ENCODE measurements at regions not wholly inside any gene's neighbourhood (a gene's known extent, or its start where the extent isn't known, plus 50 kb on each side); places are given as distances from the start of the nearest gene placed in this dataset.
"Not testable (repeated sequence)": the region's sequence is repeated elsewhere in the genome, so short reads cannot be mapped to it uniquely, and the experiment has no call there.

DNA sequence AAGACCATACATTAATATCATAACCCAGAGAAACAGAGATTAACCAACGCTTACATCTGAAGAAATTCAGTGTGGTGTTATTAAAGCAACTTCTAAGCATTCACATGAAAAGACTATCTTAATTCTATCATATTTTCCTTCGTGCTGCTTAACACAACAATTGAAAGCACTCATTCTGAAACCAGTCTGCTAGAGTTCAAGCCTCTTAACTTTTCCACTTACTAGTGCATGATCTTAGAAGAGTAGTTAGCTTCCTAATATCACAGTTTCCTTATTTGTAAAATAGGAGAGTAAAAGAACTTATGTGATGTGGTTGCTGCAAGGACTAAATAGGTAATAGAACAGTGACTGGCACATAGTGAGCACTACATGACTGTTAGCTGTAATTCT is 379.3 kb downstream of the TRIM36 start:
- DNase-seq: no peak

DNA sequence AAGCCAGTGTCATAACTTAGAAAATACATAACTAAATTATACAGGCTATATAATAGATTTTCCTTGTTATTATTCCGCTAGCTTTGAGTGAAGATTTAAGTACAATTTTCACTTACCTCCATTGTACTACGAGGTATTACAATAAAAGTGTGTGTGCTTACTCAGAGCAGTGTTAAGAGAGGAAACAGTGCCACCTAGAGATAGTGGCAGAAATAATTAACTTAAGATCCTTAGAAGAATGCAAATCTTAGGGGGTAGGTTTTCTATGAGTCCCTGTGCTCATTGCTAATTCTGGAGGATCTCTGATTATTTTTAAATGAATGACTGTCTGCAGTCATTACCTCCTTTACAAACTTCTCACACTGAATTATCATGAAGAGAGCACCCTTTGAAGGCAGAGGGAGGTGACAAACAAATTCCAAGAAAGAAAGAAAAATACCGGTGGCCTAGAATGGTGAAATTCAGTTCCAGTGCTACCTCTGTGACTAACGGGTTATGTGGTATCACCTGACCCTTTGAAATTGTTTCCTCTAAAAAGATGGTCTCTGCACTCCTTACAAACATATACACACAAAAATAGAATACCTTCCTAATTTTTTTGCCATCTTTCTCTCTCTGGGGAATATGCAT is 379.8 kb downstream of the TRIM36 start:
- no peak for DNase-seq

DNA sequence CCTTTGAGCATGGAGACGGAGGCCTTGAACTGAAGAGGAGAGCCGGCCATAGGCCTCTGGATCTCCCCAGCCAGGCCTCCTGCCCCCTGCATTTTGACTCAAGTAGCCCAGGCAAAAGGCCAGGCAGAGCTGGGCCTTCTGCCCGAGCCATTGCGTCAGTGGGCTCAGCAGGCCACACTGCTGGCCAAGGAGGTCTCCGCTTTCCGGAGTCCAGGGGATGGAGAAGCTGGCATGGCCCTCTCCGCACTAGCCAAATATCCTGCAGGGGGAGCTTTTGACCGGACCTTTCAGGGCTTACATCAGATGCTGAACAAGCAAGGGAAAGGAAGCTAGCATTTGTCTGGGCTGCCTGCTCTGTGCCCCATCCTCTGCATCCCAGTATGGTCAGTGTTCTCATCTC is 386.8 kb downstream of the TRIM36 start:
- no peak for DNase-seq

DNA sequence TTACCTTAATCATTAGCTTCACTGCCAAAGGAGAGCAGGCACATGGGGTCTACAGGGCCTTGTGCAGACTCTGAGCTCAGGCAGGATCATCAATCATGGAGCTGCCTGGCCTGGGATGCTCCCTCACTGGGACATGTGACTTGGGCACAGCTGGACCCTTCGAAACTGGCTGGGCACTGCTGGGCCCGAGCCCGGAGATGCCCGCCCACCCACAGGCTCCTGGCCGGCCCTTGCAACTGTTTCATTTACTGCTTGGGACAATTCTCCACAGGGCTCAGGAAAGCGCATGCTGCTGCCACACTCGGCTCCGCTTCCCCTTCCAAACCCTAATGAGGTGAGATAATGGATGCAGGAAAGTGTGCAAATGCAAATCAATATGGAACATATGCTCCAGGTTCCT is 387.5 kb downstream of the TRIM36 start:
- no peak for DNase-seq

DNA sequence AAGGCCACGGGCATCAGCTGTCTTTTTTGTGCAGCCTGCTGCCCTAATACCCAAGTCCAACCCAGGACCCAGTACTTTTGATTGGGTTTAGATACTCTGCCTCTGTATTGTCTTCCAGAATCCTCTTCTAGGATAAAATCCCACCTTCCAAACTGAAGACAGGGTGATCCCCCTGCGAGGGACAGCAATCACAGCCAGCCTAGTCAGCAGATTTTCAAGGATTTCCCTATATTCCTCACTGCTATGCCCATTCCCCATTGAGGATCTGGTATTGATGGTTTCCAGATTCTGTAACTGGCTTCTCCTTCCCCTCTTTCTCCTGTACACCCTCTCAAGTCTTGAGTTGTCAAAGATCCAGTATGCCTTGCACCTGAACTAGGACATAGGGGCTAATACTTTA is 389.4 kb downstream of the TRIM36 start:
- DNase-seq: no peak

DNA sequence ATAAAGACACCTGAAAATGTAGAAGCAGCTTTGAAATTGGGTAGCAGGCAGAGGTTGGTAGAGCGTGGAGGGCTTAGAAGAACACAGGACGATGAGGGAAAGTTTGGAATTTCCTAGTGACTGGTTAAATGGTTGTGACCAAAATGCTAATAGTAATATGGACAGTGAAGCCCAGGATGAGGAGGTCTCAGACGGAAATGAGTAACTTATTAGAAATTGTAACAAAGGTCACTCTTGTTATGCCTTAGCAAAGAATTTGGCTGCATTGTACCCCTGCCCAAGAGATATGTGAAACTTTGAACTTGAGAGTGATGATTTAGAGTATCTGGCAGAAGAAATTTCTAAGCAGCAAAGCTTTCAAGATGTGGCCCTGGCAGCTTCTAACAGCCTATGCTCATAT is 382.5 kb downstream of the KCNN2 start:
- DNase-seq: no peak

DNA sequence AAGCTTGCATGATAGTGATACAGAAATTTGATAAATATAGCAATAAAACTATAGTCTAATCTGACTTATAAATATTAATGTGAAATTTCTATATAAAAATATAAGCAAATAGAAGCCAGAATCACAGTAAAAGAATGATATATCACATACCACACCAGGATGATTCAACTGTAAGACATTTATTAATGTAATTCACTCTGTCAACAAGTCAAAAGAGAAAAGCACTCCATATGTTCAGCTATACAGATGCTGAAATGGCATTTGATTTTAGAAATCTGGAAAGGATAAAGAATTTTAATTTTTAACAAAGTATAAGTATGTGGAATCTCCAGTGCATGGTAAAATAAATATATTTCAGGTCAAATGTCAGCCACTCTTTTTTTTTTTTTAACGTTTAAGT is 372.4 kb downstream of the KCNN2 start:
- DNase-seq: no peak

DNA sequence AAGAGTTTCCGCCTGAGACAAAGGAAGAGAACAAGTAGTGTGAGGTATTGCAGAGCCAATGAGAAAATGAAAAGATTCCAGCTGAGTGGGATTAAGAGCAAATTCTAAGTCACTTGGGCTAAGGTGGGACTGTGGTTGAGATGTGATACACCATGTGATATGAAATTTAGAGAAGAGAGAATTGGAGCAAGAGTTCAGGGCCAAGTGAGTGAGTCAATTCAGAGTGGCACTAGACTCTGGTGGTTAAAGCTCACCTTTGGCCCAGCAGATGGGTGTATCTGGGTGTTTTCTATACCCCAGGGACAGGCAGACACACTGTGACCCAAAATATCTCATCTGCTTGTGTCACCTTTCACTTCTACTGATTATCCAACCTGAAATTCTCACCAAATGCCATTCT is 368.1 kb downstream of the KCNN2 start:
- DNase-seq: no peak

DNA sequence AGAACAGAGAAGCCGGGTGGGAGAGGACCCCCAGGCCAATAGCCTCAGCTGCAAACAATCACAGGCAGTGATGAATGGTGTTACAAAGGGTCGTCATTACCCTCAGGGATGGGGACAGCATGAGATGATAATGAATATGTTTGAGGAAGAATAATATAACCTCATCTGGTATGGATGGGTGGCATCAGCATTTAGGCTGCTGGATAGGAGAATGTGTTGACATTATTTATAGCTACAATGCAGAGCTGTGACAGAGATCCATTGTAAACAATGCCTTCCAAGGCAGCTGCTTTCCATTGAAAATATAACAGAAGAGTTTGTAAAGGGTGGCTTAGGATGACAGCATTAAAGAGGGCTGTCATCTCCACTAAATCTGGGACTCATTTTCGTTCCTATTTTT is 365.5 kb downstream of the KCNN2 start:
- DNase-seq: no peak

DNA sequence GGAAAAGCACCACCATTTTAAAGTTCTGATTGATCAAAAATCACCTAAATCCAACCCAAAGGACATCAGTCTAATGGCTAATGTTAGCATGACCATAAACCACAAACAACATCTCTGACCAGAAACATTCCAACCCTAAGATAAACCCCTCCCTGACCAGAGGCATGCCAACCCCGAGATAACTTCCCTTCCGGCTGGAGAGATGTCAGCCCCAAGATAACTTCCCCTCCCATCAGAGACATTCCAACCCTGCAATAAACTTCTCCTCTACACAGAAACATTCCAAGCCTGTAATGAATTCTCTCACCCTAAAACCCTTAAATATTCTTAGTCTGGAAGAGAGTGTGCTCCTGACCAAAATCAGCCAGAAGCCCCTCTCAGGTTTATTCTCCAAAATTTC is 364.3 kb downstream of the KCNN2 start:
- DNase-seq: no peak

DNA sequence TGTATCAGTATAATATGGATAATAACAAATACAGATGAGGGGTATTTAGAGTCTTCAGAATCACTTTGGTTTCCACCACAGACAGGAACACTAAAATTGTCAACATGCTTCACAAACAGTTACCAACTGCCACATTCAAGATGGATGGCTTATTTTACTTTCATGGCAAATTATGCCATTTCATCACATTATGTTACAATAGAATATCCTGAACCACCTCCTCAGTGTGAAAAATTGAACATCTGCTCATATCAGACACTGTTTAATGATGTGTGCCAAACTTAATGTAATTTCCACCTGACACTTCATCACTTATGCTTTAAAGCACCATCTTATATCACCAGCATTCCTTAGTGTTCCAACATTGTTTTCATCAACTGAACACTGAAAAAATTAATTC is 357.4 kb downstream of the KCNN2 start:
- DNase-seq: no peak

DNA sequence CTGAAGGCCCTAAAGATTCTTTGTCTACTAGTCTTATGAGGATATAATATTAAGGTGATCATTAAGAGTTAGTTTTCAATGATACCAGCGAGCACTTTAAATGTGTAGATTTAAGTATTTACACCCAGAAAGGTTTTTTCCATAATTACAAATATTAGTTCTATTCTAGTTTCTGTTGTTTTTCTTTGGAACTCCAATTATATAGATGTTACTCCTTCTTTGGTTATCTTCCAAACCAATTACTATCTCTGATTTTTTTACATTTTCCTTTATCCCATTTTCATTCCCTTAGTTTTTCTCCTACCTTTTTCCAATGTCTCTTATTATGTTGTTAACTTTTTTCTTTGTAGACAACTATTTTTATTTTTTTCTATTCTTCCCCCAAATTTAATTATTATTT is 355.1 kb downstream of the KCNN2 start:
- DNase-seq: no peak

DNA sequence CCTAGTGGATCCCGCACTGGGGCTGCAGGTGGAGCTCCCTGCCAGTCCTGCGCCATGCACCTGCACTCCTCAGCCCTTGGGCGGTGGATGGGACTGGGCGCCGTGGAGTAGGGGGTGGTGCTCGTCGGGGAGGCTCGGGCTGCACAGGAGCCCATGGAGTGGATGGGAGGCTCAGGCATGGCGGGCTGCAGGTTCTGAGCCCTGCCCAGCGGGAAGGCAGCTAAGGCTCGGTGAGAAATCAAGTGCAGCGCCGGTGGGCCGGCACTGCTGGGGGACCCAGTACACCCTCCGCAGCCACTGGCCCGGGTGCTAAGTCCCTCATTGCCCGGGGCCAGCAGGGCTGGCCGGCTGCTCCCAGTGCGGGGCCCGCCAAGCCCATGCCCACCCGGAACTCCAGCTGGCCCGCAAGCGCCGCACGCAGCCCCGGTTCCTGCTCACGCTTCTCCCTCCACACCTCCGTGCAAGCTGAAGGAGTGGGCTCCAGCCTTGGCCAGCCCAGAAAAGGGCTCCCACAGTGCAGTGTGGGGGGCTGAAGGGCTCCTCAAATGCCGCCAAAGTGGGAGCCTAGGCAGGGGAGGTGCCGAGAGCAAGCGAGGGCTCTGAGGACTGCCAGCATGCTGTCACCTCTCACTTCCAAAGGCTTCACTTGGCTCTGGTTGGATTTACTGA is 342.5 kb downstream of the KCNN2 start:
- DNase-seq: not testable (repeated sequence)

DNA sequence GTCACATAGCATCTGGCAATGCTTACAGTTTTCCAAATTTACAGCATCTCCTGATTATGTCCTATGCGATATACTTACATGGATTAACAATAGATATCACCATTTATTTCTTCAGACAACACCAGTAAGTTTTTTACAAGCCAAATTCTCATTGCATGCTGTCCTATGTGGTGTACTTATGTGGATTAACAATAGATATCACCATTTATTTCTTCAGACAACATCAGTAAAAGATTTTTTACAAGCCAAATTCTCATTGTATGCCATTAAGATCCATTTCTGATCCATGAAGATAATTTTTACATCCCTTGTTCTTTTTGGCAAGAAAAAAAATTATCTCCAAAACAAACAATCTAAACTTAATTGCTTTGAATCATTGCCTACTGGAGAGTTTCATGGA is 340.9 kb downstream of the KCNN2 start:
- DNase-seq: no peak

DNA sequence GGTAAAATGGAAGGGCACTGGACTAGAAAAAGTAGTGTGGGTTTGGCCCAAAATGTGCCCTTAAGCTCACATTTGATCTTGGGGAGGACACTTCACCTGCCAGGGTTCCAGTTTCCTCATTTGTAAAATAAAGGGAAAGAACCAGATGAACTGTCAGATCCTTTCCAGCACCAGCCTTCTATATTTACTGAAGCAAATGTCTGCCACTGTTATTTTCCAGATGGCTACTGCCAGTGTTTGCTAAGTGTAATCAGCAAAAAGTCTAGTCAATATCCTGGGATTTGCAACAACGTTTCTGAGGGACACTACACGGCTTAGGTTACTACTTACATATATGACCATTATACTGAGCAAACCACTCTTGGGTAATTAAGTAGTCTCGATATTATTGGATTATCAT is 340.3 kb downstream of the KCNN2 start:
- DNase-seq: no peak

DNA sequence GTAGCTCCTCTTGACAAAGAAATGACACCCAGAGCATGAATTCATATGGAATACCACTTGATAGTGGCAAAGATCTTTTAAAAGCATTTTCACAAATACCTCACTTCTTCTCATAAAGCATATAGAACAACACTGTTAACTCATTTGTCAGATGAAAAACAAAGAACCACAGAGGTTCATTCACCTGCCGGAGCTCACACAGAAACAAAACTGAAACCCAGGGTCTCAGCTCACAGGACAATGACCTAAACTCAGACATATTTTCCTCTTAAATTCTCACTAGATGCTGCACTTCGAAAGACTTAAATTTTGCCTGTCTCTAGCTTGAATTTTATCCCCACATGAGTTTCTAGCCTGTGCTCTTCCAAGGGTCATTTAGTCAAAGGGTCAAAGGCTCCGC is 339.0 kb downstream of the KCNN2 start:
- DNase-seq: no peak

DNA sequence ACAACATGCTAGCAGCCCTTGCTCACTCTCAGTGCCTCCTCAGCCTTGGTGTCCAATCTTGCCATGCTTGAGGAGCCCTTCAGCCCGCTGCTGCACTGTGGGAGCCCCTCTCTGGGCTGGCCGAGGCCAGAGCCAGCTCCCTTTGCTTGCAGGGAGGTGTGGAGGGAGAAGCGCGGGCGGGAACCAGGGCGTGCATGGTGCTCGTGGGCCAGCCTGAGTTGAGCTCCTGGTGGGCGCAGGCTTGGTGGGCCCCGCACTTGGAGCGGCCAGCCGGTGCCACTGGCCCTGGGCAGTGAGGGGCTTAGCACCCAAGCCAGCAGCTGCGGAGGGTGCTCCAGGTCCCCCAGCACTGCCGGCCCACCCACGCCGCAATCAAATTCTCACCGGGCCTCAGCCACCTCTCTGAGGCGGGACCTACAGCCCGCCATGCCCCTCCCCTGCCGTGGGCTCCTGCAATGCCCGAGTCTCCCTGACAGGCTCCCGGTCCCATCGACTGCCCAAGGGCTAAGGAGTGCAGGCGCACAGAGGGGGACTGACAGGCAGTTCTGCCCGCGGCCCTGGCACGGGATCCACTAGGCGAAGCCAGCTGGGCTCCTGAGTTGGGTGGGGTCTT is 333.5 kb downstream of the KCNN2 start:
- DNase-seq: no peak

DNA sequence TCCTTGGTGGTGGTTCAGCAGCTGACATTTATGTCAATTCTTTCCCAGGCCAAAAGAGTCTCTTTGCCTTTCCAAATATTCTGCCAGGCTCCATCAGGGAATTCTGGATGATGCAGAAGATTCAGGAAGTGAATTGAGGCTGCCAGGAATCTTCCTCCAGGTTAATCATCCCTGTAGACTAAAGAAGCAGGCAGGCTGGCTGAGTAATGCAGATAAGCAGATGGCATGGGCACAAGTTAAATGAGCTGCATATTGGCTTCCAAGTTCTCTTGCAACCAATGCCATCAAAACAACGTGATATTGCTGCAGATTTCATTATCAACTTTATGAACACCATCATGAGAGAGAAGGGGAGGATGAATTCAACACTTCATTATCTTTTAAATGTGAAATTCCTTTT is 324.5 kb downstream of the KCNN2 start:
- DNase-seq: no peak

DNA sequence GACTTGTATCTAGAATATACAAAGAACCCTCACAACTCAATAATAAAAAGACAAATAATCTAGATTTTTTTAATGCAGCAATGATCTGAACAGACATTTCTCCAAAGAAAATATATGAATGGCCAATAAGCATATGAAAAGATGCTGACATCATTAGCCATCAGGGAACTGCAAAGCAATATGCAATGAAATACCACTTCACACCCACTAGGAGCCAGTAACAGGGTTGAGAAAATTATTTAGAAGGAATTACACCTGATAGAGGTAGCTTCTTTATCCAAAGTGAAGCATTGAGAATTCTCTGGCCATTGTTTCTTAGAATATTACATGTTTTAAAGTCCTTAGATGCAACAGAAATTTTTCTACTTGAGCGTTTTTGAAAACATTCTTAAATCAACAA is 316.9 kb downstream of the KCNN2 start:
- DNase-seq: no peak

DNA sequence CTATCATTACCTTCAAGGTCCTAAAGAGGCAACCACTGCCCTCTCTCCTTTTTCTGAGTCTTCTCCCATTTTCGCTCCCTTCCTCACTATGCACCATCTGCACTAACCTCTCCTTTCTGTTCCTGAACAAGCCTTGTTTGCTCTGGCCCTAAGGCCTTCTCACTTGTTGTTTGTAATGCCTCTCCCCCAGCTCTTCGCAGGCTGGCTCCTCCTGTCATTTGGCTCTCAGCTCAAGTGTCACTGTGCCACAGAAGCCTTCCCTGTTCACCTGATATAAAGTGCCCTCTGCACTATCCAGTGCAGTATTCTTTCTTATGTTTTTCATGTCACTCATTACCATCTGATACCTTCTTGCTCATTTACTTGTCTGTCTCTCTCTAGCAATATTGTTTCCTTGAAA is 303.7 kb downstream of the KCNN2 start:
- no peak for DNase-seq

DNA sequence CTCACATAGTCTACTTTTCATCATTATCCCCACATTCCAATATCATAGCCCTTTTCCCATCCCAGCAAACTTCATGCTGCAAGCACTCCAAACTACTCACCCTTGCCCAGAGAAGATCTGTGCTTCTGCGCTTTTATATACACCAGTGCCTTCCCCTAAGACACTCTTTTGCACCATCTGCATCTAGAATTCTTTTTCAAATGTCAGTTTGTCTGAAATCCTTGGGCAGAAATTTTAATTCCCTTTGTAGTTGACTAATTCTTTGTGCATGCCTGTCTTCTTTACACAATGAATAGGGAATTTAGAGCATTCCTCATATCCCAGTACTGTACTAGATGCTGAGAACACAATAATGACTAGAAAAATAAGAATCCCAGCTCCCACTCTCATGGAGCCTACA is 298.9 kb downstream of the KCNN2 start:
- DNase-seq: no peak

DNA sequence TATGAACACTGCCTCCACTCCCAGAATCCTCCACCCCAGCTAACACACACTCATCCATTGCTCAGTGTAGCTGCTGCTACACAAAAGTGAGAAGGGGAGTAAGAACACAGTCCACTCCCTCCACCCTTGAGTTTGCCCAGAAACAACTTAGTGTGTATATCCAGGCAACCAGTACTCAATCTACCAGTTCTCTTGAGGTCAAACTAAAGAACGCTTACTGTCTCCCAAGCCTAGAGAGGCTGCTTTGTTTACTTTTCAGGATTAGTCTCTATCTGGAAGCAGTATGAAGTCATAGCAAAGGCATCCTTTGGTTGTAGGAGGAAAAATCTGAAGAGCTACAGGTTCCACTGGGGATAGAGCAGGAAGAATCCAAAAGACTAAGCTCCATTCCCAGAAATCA is 296.3 kb downstream of the KCNN2 start:
- DNase-seq: no peak

DNA sequence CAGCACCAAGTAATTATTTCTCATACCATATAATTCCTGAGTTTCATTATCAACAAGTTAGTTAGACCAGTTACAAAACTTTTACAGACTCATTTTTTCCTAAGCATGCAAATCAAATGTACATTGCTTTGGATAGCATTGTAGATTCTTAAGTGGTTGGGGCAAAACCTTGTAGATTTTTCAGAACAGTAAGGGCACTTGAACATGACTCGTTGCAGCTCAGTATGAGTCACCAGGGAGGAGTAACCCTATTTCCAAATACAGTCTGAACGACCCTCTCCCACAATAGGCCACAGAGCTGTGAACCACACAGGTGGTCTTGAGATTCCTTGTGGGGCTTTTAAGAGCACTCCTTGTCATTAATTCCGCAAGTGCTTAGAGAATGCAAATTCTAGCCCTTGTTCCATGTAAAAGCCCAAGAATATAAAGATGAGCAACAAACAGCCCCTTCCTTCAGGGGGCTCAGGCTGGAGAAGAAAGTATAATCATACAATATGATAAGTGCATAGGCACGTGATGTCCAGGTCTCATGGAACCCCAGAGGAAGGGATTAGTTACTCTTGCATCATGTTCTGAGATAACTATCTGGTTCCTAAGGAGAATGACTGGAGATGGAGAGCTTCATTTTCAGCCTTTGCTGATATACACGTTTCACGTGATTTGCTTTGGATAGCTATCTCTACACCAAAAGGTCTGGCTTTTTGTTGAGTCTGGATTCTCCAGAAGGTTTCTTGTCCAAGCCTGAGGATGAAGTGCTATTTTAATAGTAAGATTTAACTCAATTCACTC is 295.7 kb downstream of the KCNN2 start:
- no peak for DNase-seq

DNA sequence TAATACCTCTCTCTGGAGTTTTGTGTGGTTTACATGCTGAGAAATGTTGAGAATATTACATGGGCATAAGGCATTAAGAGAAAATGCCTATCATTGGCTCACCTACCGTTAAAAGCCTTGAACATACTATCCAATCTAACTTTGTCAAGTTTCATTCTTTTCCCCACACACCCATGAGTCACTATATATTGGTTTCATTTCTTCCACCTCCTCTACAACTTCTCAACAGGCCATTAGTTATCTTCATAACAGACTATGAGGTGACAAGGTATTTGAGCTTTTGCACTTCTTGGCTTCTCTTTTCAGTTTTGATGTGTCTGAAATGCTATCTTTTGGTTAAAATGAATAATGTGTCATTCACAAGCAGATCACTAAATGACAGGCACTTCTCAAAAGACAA is 288.0 kb downstream of the KCNN2 start:
- no peak for DNase-seq

Measured in activated CD4-positive, alpha-beta T cell treated with anti-CD3 and anti-CD28 coated beads, Interleukin-2, amount 50 U/mL, for 48 hours (primary cell).